H1 (cell line): ENCODE measurements at regions not wholly inside any gene's neighbourhood (a gene's known extent, or its start where the extent isn't known, plus 50 kb on each side); places are given as distances from the start of the nearest gene placed in this dataset.

Experiments used
- CBX8 ChIP-seq: fragments of 300-800, 300-1000 bp; sonication (generic); IDR thresholded peaks from 2 replicates; pipeline ENCODE4 v1.7.1; 2016; ENCODE audit warnings: low read depth, low read length, borderline replicate concordance
- CHD1 ChIP-seq: IDR thresholded peaks from 2 replicates; pipeline ENCODE4 v1.6.1; 2012; ENCODE audit warnings: low read depth, low read length, improper control_type of control experiment
- EZH2 ChIP-seq: fragments of 200-600 bp; sonication (generic); IDR thresholded peaks from 2 replicates; pipeline ENCODE4 v1.7.1; 2012; ENCODE audit warnings: low read depth, mild to moderate bottlenecking, moderate library complexity, low read length, inconsistent platforms; ENCODE audit not compliant: severe bottlenecking
- FOSL1 ChIP-seq: IDR thresholded peaks from 2 replicates; pipeline ENCODE4 v1.6.1; 2011; ENCODE audit warnings: mild to moderate bottlenecking, low read depth, low read length, moderate library complexity; ENCODE audit not compliant: insufficient read depth
- KDM1A ChIP-seq: fragments of 200-600, 300-600 bp; sonication (generic); IDR thresholded peaks from 2 replicates; pipeline ENCODE4 v1.7.1; 2016; ENCODE audit warnings: mild to moderate bottlenecking, low read length, borderline replicate concordance
- RFX5 ChIP-seq: IDR thresholded peaks from 2 replicates; pipeline ENCODE4 v1.6.1; 2011; ENCODE audit warnings: low read depth, low read length, improper control_type of control experiment, borderline replicate concordance
- SIN3A ChIP-seq, 2 experiments: IDR thresholded peaks in 1 of 2; conservative IDR thresholded peaks in 1 of 2; 2 replicates each; pipeline ENCODE4 v1.6.1; 2011 to 2012; ENCODE audit warnings: low read length in 2 of 2, improper control_type of control experiment in 1 of 2, low read depth in 1 of 2, mild to moderate bottlenecking in 1 of 2
- SP1 ChIP-seq: IDR thresholded peaks from 2 replicates; pipeline ENCODE4 v1.6.1; 2011; ENCODE audit warnings: low read depth, low read length
- TF ChIP-seq, protein P1 (sequence below), 3 experiments: IDR thresholded peaks; 1 replicate in 2 of 3; 2 replicates in 1 of 3; pipeline versions ENCODE4 v1.5.1 to v1.6.1; 2011; ENCODE audit warnings: low read length in 3 of 3, mild to moderate bottlenecking in 3 of 3, inconsistent platforms in 2 of 3, low read depth in 1 of 3, moderate library complexity in 1 of 3; ENCODE audit not compliant: insufficient read depth in 1 of 3; ENCODE audit errors: control extremely low read depth in 1 of 3

- TF ChIP-seq, protein P1, sequence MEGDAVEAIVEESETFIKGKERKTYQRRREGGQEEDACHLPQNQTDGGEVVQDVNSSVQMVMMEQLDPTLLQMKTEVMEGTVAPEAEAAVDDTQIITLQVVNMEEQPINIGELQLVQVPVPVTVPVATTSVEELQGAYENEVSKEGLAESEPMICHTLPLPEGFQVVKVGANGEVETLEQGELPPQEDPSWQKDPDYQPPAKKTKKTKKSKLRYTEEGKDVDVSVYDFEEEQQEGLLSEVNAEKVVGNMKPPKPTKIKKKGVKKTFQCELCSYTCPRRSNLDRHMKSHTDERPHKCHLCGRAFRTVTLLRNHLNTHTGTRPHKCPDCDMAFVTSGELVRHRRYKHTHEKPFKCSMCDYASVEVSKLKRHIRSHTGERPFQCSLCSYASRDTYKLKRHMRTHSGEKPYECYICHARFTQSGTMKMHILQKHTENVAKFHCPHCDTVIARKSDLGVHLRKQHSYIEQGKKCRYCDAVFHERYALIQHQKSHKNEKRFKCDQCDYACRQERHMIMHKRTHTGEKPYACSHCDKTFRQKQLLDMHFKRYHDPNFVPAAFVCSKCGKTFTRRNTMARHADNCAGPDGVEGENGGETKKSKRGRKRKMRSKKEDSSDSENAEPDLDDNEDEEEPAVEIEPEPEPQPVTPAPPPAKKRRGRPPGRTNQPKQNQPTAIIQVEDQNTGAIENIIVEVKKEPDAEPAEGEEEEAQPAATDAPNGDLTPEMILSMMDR (IDR thresholded peaks at IDR 0.05; ENCODE audit: control extremely low read depth in 1 of 3, insufficient read depth in 1 of 3, low read depth in 1 of 3, low read length in 3 of 3) = no peak
- TF ChIP-seq EZH2 (no peak), RFX5 (no peak), CBX8 (no peak), CHD1 (no peak), FOSL1 (no peak), KDM1A (no peak), SP1 (no peak), SIN3A (conservative IDR thresholded peaks at IDR 0.05 in 1 of 2, IDR thresholded peaks at IDR 0.05 in 1 of 2; ENCODE audit: low read depth in 1 of 2, low read length in 2 of 2) (no peak)
These were observed 422.5 kb downstream of the LPIN1 start for GRCh38 chr2:12168791-12169388.
